ENCODE measurements at regions not wholly inside any gene's neighbourhood (a gene's known extent, or its start where the extent isn't known, plus 50 kb on each side); places are given as distances from the start of the nearest gene placed in this dataset.

- no peak for TF ChIP-seq CTCF (IDR thresholded peaks at IDR 0.05)
Observed at GRCh38 chr13:111597618-111598017, 277.2 kb downstream of the TEX29 start.

- TF ChIP-seq CTCF (IDR thresholded peaks at IDR 0.05), result no peak
Observed at GRCh38 chr13:111598747-111599146, 278.3 kb downstream of the TEX29 start.

GRCh38 chr13:111599791-111600190 is 279.3 kb downstream of the TEX29 start:
- TF ChIP-seq CTCF (IDR thresholded peaks at IDR 0.05), result no peak

- no peak for TF ChIP-seq CTCF (IDR thresholded peaks at IDR 0.05)
Observed at GRCh38 chr13:111602874-111603273, 282.4 kb downstream of the TEX29 start.

GRCh38 chr13:111604097-111604496 is 283.7 kb downstream of the TEX29 start:
- TF ChIP-seq CTCF (IDR thresholded peaks at IDR 0.05), result no peak

- TF ChIP-seq CTCF (IDR thresholded peaks at IDR 0.05), result no peak
Observed at GRCh38 chr13:111608556-111608955, 288.1 kb downstream of the TEX29 start.

GRCh38 chr13:111609631-111610030 is 289.2 kb downstream of the TEX29 start:
- TF ChIP-seq CTCF (IDR thresholded peaks at IDR 0.05), result no peak

- TF ChIP-seq CTCF (IDR thresholded peaks at IDR 0.05), result no peak
Observed at GRCh38 chr13:111610081-111610480, 289.6 kb downstream of the TEX29 start.
